ENCODE measurements at regions not wholly inside any gene's neighbourhood (a gene's known extent, or its start where the extent isn't known, plus 50 kb on each side); places are given as distances from the start of the nearest gene placed in this dataset.

- TF ChIP-seq CTCF (IDR thresholded peaks at IDR 0.05) (no peak), POLR2A (IDR thresholded peaks at IDR 0.05) (no peak)
Observed at GRCh38 chr5:82832445-82832844, 244.7 kb downstream of the TMEM167A start.
